GM12864 (cell line): ENCODE measurements at regions not wholly inside any gene's neighbourhood (a gene's known extent, or its start where the extent isn't known, plus 50 kb on each side); places are given as distances from the start of the nearest gene placed in this dataset.

Experiments used
- DNase-seq: peaks from one replicate; pipeline ENCODE4 v3.0.0-alpha.2; 2011; ENCODE audit warnings: low read depth
- H3K4me3 ChIP-seq: 2 replicates; pipeline ENCODE4 v1.5.1; 2011; ENCODE audit warnings: mild to moderate bottlenecking, low read depth, low read length, control low read depth
- CTCF ChIP-seq: IDR thresholded peaks from 2 replicates; pipeline ENCODE4 v1.5.1; 2011; ENCODE audit warnings: low read depth, mild to moderate bottlenecking, moderate library complexity, low read length, control low read depth, inconsistent platforms; ENCODE audit errors: missing control alignments

DNA sequence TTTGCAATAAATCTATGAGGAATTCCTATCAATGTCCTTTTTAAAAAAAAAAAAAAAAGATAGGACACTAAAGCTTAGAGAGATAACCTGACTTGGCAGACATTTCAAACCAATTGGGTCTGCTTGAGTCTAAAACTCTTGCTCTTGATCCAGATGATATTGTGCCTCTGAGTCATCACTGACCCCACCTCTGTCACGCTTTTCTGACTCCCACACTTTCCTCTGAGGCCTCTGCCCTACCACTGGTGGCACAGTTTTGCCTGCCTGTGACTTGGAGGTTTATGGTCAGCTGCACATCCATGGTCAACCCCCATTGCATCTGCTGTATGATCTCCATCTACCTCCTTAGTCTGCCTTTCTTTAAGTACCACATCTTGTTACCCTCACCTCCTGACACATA is 328.7 kb downstream of the SPRY2 start:
- TF ChIP-seq CTCF, result no peak
- H3K4me3 ChIP-seq, result no peak overlapping the region
- peak; percentile 1 for DNase-seq

DNA sequence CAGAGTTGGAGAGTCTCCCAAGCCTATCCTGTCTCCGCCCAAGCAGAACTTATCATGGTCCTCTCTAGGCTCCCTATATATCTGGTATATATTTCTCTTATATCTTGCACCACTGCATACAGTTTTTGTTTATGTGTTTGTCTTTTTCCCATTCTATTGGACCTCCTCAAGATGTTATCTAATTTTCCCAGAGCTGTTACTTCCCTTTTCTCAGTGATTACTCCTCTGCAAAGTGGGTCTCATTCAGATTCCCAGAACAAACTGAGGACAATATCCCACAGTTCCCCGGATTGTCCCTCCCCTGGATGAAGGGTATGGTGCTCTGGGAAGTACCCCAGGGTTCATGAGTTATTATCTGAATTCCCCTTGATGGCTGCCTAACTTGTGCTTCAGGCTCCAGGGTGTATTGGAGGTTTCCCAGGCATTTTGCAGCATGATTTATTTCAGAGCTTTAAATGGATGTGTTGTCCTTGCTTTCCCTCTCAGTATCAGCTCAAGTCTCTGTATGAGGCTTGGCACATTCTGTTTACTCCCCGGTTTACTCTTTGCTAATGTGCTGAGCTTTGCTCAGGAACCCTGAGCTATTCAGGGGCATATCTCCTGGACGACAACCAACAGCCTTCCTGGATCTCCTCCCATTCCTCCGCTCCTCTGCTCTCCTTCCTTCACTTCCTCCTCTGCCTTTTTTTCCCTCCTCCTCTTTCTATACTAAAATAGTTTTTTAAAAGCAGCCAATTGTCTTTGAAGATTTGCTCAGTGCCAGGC is 329.3 kb downstream of the SPRY2 start:
- no peak overlapping the region for H3K4me3 ChIP-seq
- no peak for TF ChIP-seq CTCF
- no peak for DNase-seq

DNA sequence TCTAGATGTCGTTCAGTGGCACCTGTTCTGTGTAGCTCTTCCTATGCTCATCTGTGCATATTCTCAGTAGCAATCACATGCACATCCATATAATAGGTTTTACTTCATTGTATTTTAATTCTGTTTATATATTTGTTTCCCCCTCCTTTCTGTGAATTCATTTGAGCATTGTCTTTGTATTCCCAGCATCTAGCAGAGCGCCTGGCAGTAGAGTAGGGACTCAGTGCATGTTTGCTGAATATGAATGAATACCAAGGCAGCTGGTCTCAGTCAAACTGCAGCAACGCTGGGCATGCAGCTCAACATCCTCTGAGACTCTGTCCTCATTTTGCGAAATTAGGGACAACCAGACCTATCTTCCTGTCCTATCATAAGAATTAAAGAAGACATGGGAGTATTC is 330.1 kb downstream of the SPRY2 start:
- H3K4me3 ChIP-seq, result no peak overlapping the region
- TF ChIP-seq CTCF, result no peak
- no peak for DNase-seq

DNA sequence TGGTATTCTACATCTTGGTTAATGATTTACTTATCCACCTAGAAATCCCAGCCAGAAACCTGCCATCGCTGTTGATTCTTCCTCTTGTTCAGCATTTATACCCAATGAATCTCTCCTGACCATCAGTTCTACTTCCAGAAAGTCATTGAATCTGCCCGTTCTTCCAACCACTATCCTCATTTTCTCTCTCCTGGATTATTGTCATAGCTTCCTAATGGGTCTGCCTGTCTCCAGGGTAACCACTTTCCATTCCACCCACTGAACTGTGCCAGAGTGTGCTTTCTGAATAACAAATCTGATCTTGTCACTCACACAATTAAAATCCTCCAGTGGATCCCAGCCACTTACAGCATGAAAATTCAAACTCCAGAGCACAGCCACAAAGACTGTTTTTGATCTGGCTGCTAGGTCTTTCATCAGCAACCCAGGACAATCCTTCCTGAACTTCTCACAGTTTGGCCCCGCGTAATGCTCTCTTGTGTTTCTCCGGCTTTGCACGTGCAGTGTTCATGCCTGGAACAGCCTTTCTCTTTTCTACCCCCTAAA is 330.6 kb downstream of the SPRY2 start:
- no peak overlapping the region for H3K4me3 ChIP-seq
- no peak for TF ChIP-seq CTCF
- no peak for DNase-seq

GRCh38 chr13:80009760-80010159 is 331.2 kb downstream of the SPRY2 start:
- TF ChIP-seq CTCF, result no peak
- DNase-seq, result no peak
- no peak overlapping the region for H3K4me3 ChIP-seq

DNA sequence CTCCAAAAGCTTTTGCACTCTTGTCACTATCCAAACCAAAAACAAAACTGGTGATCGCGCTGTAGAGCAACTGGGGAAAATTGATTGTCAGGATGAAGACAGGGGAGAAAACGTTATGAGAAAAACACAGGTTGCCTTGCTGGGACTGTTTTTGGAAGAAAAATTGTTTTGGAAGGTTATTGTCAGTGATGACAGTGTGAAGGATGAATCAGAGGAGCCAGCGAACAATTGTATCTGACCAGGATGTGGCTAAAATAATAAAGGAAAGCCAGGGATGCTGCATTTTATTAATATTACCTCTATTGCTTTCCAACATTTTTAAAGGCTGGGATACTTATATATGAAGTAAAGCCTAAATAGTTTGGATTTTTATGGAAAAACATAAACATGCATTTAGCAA is 334.0 kb downstream of the SPRY2 start:
- no peak for TF ChIP-seq CTCF
- DNase-seq, result no peak
- H3K4me3 ChIP-seq, result no peak overlapping the region

DNA sequence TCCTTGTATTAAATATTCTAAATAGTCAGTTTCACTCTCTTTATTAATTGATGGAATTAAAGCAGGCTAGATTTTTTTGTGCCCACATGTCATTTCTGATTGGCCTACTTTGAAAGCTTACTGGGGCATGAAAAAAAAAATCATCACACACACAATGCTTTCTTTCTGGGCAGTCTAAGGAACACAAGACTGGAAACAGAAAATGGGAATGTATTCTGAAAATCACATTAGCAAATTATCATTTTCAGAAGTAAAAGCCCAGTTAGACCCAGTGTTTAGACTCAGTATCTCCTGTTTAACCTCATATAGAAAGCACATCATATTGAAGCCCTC is 339.4 kb downstream of the SPRY2 start:
- TF ChIP-seq CTCF, result no peak
- H3K4me3 ChIP-seq, result no peak overlapping the region
- no peak for DNase-seq
